Activated T-cell treated with anti-CD3 and anti-CD28 coated beads, Interleukin-2, amount 50 U/mL, for 72 hours (primary cell): ENCODE measurements at regions not wholly inside any gene's neighbourhood (a gene's known extent, or its start where the extent isn't known, plus 50 kb on each side); places are given as distances from the start of the nearest gene placed in this dataset.

ENCODE experiments used
- ATAC-seq, 2 donors: fragments of 150-1000 bp; cut with Tn5 transposase; replicated peaks in 1 of 2; 2 replicates each; pipeline ENCODE4 v1.10.0; 2021; ENCODE audit warnings: moderate library complexity in 2 of 2, mild to moderate bottlenecking in 1 of 2
- DNase-seq, 2 donors: peaks; one replicate each; pipeline ENCODE4 v3.0.0; 2021 to 2022; ENCODE audit warnings: mixed read lengths in 1 of 2
- H3K27ac Mint-ChIP-seq: one replicate; pipeline ENCODE4 v1.8.0; 2022; ENCODE audit warnings: mild to moderate bottlenecking, moderate library complexity, mixed read lengths
- H3K27me3 Mint-ChIP-seq: one replicate; pipeline ENCODE4 v1.8.0; 2022; ENCODE audit warnings: low read depth, mixed read lengths
- H3K36me3 Mint-ChIP-seq, 2 donors: one replicate each; pipeline ENCODE4 v1.8.0; 2022; ENCODE audit warnings: mixed read lengths in 2 of 2, mild to moderate bottlenecking in 1 of 2; ENCODE audit not compliant: insufficient read depth in 2 of 2
- H3K4me1 Mint-ChIP-seq: one replicate; pipeline ENCODE4 v1.8.0; 2022; ENCODE audit warnings: low read depth, mixed read lengths
- H3K4me3 Mint-ChIP-seq, 2 donors: one replicate each; pipeline ENCODE4 v1.8.0; 2022; ENCODE audit warnings: mild to moderate bottlenecking in 2 of 2, mixed read lengths in 2 of 2, moderate library complexity in 2 of 2
- H3K9me3 Mint-ChIP-seq, 2 donors: one replicate each; pipeline ENCODE4 v1.8.0; 2022; ENCODE audit warnings: mixed read lengths in 2 of 2

DNA sequence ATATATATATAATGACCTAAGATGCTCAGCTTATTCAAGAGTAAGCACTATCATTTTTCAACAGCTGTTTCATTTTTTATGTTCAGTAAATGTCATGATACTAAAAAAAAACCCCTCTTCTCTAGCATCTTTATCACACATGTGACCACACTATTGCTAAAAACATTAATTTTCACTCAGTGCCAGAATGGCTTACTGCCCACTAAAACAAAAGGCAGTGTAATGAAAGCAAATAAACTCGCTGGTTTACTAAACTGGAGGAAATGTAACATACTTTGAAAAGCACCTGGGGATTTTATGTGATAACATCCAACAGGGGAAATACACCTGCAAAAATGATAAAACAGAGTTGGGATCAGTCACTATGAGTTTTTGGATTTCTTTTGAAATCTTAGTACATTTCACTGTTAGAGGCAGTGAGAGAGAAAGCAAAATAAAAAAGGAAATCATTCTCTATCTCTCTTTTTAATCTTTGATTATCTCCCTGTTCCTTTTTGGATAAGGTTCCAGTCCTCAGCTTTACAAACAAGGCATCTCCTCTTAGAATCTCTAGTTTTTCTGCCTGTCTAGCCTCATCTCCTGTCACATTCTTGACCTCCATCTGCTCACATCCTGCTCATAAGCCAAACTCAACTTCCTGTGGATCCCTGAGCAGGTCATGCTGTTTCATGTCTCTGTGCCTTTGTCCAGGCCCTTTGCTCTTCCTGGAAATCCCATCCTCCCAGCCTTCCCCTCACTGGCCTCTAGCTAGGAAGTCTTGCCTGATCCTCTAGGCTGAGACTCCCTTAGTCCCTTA lies 338.0 kb downstream of the MAN2A1 start:
- H3K27me3 Mint-ChIP-seq = no peaks in the 10 kb centered on the region
- peak; percentile 93 to 94 for ATAC-seq
- H3K36me3 Mint-ChIP-seq = peaks cover 0 to 3% of the 10 kb centered on the region in 2 donors
- peak overlapping the region; percentile 43 for H3K27ac Mint-ChIP-seq
- no peak for DNase-seq
- H3K4me3 Mint-ChIP-seq = peak overlapping the region in 1 of 2 donors; percentile 4
- H3K4me1 Mint-ChIP-seq = peaks cover 33% of the 10 kb centered on the region
- no peaks in the 10 kb centered on the region for H3K9me3 Mint-ChIP-seq

DNA sequence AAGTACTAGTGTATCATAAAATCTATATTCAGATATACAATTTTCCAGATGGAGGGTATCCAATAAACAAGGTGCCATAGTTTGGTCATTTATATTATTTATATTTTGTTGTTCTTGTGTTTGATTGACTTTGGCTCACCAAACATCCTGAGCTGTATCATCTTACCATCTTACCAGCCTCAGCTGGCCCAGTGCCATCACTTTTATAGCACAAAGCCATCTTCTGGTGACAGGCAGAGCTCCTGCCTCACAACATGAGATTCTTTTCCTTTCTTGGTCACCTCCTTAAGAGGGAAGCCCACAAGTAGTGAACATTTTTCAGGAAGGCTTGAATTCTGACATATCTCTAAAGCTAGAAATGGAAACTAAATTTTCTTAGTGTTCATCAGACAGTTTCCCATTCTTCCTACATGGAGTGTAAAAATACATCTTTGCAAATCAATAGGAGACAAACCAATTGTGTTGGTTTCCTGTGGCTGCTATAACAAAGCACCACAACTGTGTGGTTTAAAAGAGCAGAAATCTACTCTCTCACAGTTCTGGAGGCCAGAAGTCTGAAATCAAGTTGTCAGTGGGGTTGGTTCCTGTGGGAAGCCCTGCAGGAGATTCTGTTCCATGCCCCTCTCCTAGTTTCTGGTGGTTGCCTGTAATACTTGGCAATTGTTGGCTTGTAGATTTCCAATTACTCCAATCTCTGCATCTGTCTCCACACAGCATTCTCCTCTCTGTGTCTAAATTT lies 341.8 kb downstream of the MAN2A1 start:
- H3K4me3 Mint-ChIP-seq = no peak overlapping the region
- DNase-seq (no peak), ATAC-seq (no peak)
- no peaks in the 10 kb centered on the region for H3K36me3 Mint-ChIP-seq
- no peaks in the 10 kb centered on the region for H3K27me3 Mint-ChIP-seq
- H3K27ac Mint-ChIP-seq = no peak overlapping the region
- peaks cover 33% of the 10 kb centered on the region for H3K4me1 Mint-ChIP-seq
- no peaks in the 10 kb centered on the region for H3K9me3 Mint-ChIP-seq

DNA sequence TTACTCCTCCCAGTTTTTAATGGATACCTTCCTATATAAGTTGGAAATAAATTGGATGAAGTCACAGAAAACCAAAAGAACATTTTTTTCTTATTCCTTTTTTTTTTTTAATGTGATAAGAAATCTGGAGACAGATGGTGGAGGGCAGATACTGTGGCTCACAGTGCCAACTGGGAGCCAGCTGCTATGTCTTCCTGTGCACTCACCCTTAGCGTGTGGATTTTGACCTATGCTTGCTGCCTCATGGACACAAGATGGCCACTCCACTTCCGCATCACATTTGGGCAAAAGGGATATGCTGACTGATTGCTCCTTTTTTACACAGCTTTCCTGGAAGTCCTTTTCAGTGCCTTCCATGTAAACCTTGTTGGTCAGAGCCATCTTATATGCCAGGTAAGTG lies 342.6 kb downstream of the MAN2A1 start:
- peaks cover 26% of the 10 kb centered on the region for H3K4me1 Mint-ChIP-seq
- no peak overlapping the region for H3K4me3 Mint-ChIP-seq
- no peak for ATAC-seq
- H3K27ac Mint-ChIP-seq = no peak overlapping the region
- H3K9me3 Mint-ChIP-seq = no peaks in the 10 kb centered on the region
- H3K36me3 Mint-ChIP-seq = no peaks in the 10 kb centered on the region
- H3K27me3 Mint-ChIP-seq = no peaks in the 10 kb centered on the region
- DNase-seq = no peak

DNA sequence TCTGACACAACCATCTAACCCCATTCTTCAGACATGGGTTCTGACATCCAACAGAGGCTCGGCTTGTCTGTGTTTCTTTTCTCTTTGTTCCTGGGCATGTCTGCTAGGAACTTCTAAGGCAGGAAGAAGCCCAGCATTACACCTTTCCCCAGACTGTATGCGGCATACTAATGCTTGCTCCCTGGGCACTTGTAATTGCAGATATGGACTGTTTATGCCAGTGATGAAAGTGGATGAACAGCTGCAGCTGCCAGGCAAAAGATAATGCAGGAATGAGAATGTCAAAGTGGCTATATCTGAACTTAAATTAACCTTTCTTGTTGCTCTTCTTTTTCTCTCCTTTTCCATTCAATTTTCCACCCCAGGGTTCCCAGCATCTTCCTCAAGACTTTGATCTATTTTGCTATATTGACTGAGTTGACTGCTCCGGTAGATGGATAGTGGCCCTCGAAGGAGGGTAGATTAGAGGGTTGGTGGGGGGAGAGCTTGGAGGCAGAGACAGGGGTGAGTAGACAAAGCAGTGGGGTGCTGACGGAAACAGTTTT lies 344.4 kb downstream of the MAN2A1 start:
- Mint-ChIP-seq H3K4me3 (no peak overlapping the region), H3K4me1 (peaks cover 8% of the 10 kb centered on the region), H3K9me3 (no peaks in the 10 kb centered on the region), H3K27me3 (no peaks in the 10 kb centered on the region), H3K36me3 (no peaks in the 10 kb centered on the region), H3K27ac (no peak overlapping the region)
- no peak for DNase-seq
- no peak for ATAC-seq

DNA sequence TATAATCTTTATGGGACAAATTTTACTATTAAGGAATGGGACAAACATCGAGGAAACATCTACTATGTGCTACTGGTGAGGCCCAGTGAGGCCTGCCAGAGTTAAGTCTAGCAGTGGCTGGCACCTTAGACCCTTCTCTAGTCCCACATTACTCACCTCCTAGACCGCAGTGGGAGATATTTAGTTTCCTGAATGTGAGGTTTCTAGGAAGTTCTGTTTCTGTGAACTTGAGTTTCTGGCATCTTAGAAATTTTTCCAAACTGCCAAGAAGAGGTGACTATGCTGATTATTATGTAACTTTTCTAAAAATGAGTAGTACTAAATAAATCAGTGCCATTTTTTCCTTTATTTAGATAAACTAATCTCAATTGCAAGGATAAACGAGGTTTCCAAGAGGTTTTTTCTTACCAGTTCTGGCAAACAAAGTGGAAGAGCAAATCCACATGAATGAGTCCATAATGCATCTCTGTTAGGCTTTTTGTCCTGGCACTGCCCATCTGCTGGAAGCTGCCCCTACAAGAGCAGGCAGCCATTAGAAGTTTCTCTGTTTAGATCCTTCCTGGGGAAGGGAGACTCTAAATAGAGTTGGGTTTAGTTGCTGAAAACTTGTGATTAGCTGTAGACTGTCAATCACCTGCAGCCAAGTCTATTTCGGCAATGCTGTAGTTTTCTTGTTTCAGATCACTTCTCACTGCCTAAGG lies 348.7 kb downstream of the MAN2A1 start:
- H3K4me3 Mint-ChIP-seq = no peak overlapping the region
- ATAC-seq = no peak
- peaks cover 7% of the 10 kb centered on the region for H3K4me1 Mint-ChIP-seq
- no peak overlapping the region for H3K27ac Mint-ChIP-seq
- peaks cover 3 to 6% of the 10 kb centered on the region in 2 donors for H3K9me3 Mint-ChIP-seq
- H3K27me3 Mint-ChIP-seq = no peaks in the 10 kb centered on the region
- peaks cover 7 to 11% of the 10 kb centered on the region in 2 donors for H3K36me3 Mint-ChIP-seq
- no peak for DNase-seq

DNA sequence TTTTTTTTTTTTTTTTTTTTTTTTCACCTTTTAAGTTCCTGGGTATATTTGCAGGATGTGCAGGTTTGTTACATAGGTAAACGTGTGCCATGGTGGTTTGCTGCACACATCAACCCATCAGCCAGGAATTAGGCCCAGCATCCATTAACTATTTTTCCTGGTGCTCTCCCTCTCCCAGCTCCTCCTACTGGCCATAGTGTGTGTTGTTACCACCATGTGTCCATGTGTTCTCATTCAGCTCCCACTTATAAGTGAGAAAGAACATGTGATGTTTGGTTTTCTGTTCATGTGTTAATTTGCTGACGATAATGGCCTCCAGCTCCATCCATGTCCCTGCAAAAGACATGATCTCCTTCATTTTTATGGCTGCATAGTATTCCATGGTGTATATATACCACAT lies 350.5 kb downstream of the MAN2A1 start:
- peaks cover 16% of the 10 kb centered on the region for H3K4me1 Mint-ChIP-seq
- H3K4me3 Mint-ChIP-seq = no peak overlapping the region
- DNase-seq (no peak), ATAC-seq (no peak)
- H3K27ac Mint-ChIP-seq = no peak overlapping the region
- no peaks in the 10 kb centered on the region for H3K27me3 Mint-ChIP-seq
- peaks cover 10 to 15% of the 10 kb centered on the region in 2 donors for H3K9me3 Mint-ChIP-seq
- H3K36me3 Mint-ChIP-seq = peaks cover 18 to 24% of the 10 kb centered on the region in 2 donors

DNA sequence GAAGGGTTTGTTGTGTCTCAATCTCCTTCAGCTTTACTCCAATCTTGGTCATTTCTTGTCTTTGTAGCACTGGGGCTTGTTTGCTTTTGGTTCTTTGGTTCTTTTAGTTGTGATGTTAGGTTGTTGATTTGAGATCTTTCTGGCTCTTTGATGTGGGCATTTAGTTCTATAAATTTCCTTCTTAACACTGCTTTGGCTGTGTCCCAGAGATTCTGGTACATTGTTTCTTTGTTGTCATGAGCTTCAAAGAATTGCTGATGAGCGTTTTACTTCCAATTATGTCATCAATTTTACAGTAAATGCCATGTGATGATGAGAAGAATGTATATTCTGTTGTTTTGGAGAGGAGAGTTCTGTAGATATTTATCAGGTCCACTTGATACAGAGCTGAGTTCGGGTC lies 353.3 kb downstream of the MAN2A1 start:
- Mint-ChIP-seq H3K4me3 (no peak overlapping the region), H3K27ac (no peak overlapping the region), H3K36me3 (peaks cover 19 to 30% of the 10 kb centered on the region in 2 donors), H3K9me3 (peaks cover 13 to 15% of the 10 kb centered on the region in 2 donors), H3K27me3 (no peaks in the 10 kb centered on the region), H3K4me1 (peaks cover 16% of the 10 kb centered on the region)
- ATAC-seq = no peak
- no peak for DNase-seq

DNA sequence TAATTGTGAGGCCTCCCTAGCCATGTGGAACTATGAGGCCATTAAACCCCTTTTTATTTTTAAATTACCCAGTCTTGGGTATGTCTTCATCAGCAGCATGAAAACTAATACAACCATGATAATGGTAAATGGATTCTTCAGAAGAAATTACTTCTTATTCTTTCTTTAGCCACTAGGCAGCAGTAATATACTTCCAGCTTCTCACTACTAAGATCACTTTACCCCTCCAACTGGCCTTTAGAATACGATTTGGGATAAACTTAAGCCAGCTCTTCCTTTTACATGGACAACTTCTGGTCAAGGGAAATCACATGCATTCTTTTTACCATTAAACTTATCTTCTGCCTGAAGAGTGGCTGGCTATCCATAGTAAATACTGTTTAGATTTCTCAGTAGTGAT lies 355.4 kb downstream of the MAN2A1 start:
- ATAC-seq (no peak), DNase-seq (no peak)
- H3K9me3 Mint-ChIP-seq = peaks cover 13 to 15% of the 10 kb centered on the region in 2 donors
- H3K27me3 Mint-ChIP-seq = no peaks in the 10 kb centered on the region
- H3K4me1 Mint-ChIP-seq = peaks cover 21% of the 10 kb centered on the region
- H3K27ac Mint-ChIP-seq = peak overlapping the region; percentile 43
- H3K36me3 Mint-ChIP-seq = peaks cover 19 to 30% of the 10 kb centered on the region in 2 donors
- H3K4me3 Mint-ChIP-seq = no peak overlapping the region

DNA sequence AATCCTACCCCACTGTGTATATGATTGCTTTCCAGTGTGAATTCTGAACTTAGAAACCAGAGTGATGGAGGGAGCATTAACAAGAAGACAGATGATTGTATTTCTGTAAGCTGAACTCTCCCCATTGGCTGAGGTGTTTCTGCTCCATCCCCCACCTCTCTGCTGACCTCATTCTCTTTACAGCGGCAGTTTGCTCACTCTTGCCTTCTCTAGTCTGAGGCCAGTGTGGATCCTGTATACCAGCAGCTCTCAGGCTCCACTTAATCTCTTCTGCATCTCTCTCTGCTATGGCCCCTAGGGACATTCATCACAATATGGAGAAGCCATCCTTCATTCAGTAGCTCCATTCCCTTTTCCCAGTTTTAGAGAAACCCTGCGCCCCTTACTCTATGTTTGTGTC lies 358.8 kb downstream of the MAN2A1 start:
- H3K27ac Mint-ChIP-seq = no peak overlapping the region
- peaks cover 22% of the 10 kb centered on the region for H3K4me1 Mint-ChIP-seq
- no peaks in the 10 kb centered on the region for H3K27me3 Mint-ChIP-seq
- DNase-seq (no peak), ATAC-seq (peak in 1 of 2 donors; percentile 47)
- H3K4me3 Mint-ChIP-seq = no peak overlapping the region
- peaks cover 7 to 11% of the 10 kb centered on the region in 2 donors for H3K9me3 Mint-ChIP-seq
- H3K36me3 Mint-ChIP-seq = peaks cover 12 to 18% of the 10 kb centered on the region in 2 donors

DNA sequence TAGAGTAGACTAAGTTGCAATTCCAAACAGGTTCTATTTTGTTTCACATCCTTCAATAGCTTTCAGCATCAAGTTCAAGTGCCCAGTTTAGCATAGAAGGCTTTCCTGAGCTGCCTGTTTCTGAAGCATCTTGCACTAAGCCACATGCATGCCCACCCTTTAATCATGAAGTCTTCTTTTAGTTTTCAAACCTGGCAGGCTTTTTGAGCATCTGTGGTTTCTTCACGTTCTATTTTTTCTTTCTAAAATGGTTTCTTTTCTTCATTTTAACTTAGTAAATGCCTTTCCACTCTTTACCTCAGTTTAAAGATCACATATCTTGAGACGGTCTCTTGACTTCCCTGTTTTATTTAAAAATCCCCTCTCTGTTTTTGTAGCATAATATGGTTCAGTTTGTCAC lies 360.1 kb downstream of the MAN2A1 start:
- no peaks in the 10 kb centered on the region for H3K27me3 Mint-ChIP-seq
- DNase-seq (no peak), ATAC-seq (no peak)
- no peak overlapping the region for H3K4me3 Mint-ChIP-seq
- H3K27ac Mint-ChIP-seq = no peak overlapping the region
- H3K9me3 Mint-ChIP-seq = peaks cover 2 to 3% of the 10 kb centered on the region in 2 donors
- H3K36me3 Mint-ChIP-seq = peaks cover 4 to 10% of the 10 kb centered on the region in 2 donors
- H3K4me1 Mint-ChIP-seq = peaks cover 26% of the 10 kb centered on the region

DNA sequence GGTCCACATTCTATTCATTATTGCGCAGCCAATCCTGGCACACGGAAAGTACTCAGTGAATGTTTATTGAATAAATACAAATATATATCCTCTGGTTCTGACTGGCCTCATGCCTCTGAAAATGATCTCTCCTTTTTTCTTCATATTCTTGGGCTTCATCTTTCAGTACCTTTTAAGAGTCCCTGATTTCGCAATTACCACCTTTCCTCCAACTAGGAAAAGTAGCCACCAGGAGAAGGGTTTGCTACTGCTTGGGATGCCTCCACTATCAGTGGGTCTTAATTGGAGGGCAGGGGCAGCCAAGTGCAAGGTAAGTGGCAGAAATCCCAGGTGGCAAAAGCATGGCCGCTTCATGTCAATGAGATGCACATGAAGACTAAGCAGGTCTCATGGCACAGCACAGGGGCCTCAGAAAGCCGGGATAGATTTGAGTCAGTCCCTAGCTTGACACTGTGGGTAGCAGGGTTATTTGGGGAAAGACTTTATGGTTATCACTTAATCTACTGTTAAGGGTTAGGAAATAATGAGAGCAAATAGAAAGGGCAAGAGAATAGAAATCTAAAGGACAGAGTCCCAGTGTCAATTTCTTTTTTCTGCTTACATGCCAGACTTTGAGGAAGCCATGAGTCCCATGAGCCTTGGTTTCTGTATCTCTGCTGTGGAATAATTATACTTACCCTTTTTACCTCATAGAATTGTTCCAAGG lies 361.1 kb downstream of the MAN2A1 start:
- ATAC-seq (no peak), DNase-seq (no peak)
- no peak overlapping the region for H3K27ac Mint-ChIP-seq
- peaks cover 36% of the 10 kb centered on the region for H3K4me1 Mint-ChIP-seq
- peaks cover 0 to 2% of the 10 kb centered on the region in 2 donors for H3K9me3 Mint-ChIP-seq
- no peaks in the 10 kb centered on the region for H3K27me3 Mint-ChIP-seq
- no peak overlapping the region for H3K4me3 Mint-ChIP-seq
- H3K36me3 Mint-ChIP-seq = peaks cover 0 to 1% of the 10 kb centered on the region in 2 donors

DNA sequence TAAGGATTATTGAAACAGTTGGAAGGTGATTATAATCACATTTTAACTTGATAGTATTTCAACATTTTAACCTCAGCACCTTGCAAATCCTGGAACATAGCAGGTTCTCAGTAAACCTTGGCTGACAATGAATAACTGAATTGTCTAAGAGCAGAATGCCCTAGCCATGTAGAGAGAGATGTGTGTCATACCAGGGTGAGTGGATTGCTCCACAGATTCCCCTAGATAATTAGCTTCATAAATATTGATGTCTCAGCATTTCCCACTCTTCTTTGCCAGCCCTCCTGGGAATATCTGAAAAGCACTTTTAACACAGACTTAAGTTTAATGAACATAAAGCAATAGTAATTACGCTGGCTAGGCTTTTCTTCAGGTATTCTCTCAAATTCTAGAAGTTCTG lies 363.5 kb downstream of the MAN2A1 start:
- H3K4me1 Mint-ChIP-seq = peaks cover 47% of the 10 kb centered on the region
- ATAC-seq (no peak), DNase-seq (no peak)
- peaks cover 0 to 1% of the 10 kb centered on the region in 2 donors for H3K36me3 Mint-ChIP-seq
- no peaks in the 10 kb centered on the region for H3K27me3 Mint-ChIP-seq
- H3K9me3 Mint-ChIP-seq = no peaks in the 10 kb centered on the region
- no peak overlapping the region for H3K4me3 Mint-ChIP-seq
- no peak overlapping the region for H3K27ac Mint-ChIP-seq
